Spleen (tissue), 11 donors: ENCODE measurements at regions not wholly inside any gene's neighbourhood (a gene's known extent, or its start where the extent isn't known, plus 50 kb on each side); places are given as distances from the start of the nearest gene placed in this dataset.

Source experiments
- DNase-seq: peaks from one replicate; pipeline ENCODE4 v3.0.0-alpha.2; 2020
- H3K27ac ChIP-seq, 8 donors: fragments of 200-600 bp; sonication (generic) in 7 of 8; 1 replicate in 4 of 8; 2 replicates in 4 of 8; pipeline versions ENCODE4 v1.5.0 to v1.8.0; 2016 to 2021; ENCODE audit warnings: inconsistent platforms in 4 of 8, mild to moderate bottlenecking in 4 of 8, moderate library complexity in 1 of 8
- H3K27me3 ChIP-seq, 7 donors: fragments of 200-600 bp; sonication (generic) in 6 of 7; replicated peaks in 1 of 7; 1 replicate in 4 of 7; 2 replicates in 3 of 7; pipeline versions ENCODE4 v1.5.0 to v1.8.0; 2016 to 2021; ENCODE audit warnings: inconsistent platforms in 3 of 7, mild to moderate bottlenecking in 1 of 7
- H3K36me3 ChIP-seq, 6 donors: fragments of 200-600 bp; sonication (generic) in 5 of 6; 1 replicate in 4 of 6; 2 replicates in 2 of 6; pipeline versions ENCODE4 v1.5.0 to v1.8.0; 2016 to 2021; ENCODE audit warnings: inconsistent platforms in 2 of 6
- H3K4me1 ChIP-seq, 6 donors: fragments of 200-600 bp; sonication (generic) in 5 of 6; 1 replicate in 3 of 6; 2 replicates in 3 of 6; pipeline versions ENCODE4 v1.5.0 to v1.8.0; 2016 to 2021; ENCODE audit warnings: inconsistent platforms in 3 of 6
- H3K4me3 ChIP-seq, 8 donors: fragments of 200-600 bp; sonication (generic) in 7 of 8; 1 replicate in 4 of 8; 2 replicates in 4 of 8; pipeline versions ENCODE4 v1.5.0 to v1.8.0; 2016 to 2021; ENCODE audit warnings: inconsistent platforms in 4 of 8, mild to moderate bottlenecking in 4 of 8, moderate library complexity in 2 of 8
- H3K9me3 ChIP-seq, 8 donors: fragments of 200-600 bp; sonication (generic) in 7 of 8; 1 replicate in 4 of 8; 2 replicates in 4 of 8; pipeline versions ENCODE4 v1.5.0 to v1.8.0; 2016 to 2021; ENCODE audit warnings: inconsistent platforms in 4 of 8
- CTCF ChIP-seq, 11 experiments: fragments of 200-600 bp in 7 of 11; fragments of 450-650 bp in 4 of 11; sonication (generic) in 4 of 11; IDR thresholded peaks in 8 of 11; conservative IDR thresholded peaks in 3 of 11; 1 replicate in 7 of 11; 2 replicates in 4 of 11; pipeline versions ENCODE4 v1.4.0 to v1.8.0; 2016 to 2021; ENCODE audit warnings: antibody characterized with exemption in 11 of 11, inconsistent platforms in 4 of 11, mild to moderate bottlenecking in 1 of 11
- POLR2A ChIP-seq, 3 donors: fragments of 450-650 bp; IDR thresholded peaks; one replicate each; pipeline ENCODE4 v1.5.1; 2017; ENCODE audit warnings: antibody characterized with exemption in 3 of 3, mild to moderate bottlenecking in 1 of 3
- POLR2AphosphoS5 ChIP-seq, 3 donors: sonication (generic); formaldehyde crosslinking; IDR thresholded peaks; one replicate each; pipeline ENCODE4 v1.5.1; 2017; ENCODE audit warnings: antibody characterized with exemption in 3 of 3
- WGBS, 5 donors: extraction: QIAGEN DNeasy Blood & Tissue Kit in 3 of 5; methylation state at CpG; one replicate each; pipeline versions ENCODE4 v1.1.5 to v1.1.7; 2013 to 2018; 5-methylcytosine and 5-hydroxymethylcytosine counted together
- intact Hi-C: fragments of 100-400 bp; cut with DNase I; formaldehyde crosslinking; loops from one replicate; pipeline ENCODE4 v1.15.0; 2023; ENCODE audit warnings: low total_unique reads
- donor health status: healthy with polysubstance abuse.
- donor health status: DM: no; HTN: no; CAD: no; lungs with moderate emphysema.
- donor health status: DM: no; HTN: no; CAD: no.
- donor health status: Bipolar disorder and iron deficiency.
- donor health status: healthy.
- donor health status: DM: no; HTN: no; CAD: no.
- donor health status: DM: yes; HTN: yes; CAD: no.

- TF ChIP-seq POLR2A (IDR thresholded peaks at IDR 0.05) (no peak), CTCF (IDR thresholded peaks at IDR 0.05 in 8 of 11, conservative IDR thresholded peaks at IDR 0.05 in 3 of 11) (no peak), POLR2AphosphoS5 (IDR thresholded peaks at IDR 0.05) (no peak)
- DNase-seq: no peak
- peaks cover 0 to 6% (median 0%) of the 10 kb centered on the region in 8 donors for H3K9me3 ChIP-seq
- WGBS, 5 donors: 71 to 76% (median 73%) methylated on average over 8 of the region's 8 CpGs
- no peaks in the 10 kb centered on the region for H3K4me1 ChIP-seq
- no peak overlapping the region for H3K27ac ChIP-seq
- intact Hi-C loops: no loop called here
- no peaks in the 10 kb centered on the region for H3K27me3 ChIP-seq
- no peak overlapping the region for H3K4me3 ChIP-seq
- H3K36me3 ChIP-seq: no peaks in the 10 kb centered on the region
These were observed 536.5 kb upstream of the GRIA1 start for GRCh38 chr5:152953788-152954483.

GRCh38 chr5:152956943-152957613 is 533.4 kb upstream of the GRIA1 start:
- no peaks in the 10 kb centered on the region for H3K27me3 ChIP-seq
- DNase-seq: no peak
- peaks cover 0 to 6% (median 0%) of the 10 kb centered on the region in 8 donors for H3K9me3 ChIP-seq
- no peak overlapping the region for H3K27ac ChIP-seq
- H3K4me3 ChIP-seq: no peak overlapping the region
- no peak for TF ChIP-seq POLR2A (IDR thresholded peaks at IDR 0.05)
- TF ChIP-seq CTCF (IDR thresholded peaks at IDR 0.05 in 8 of 11, conservative IDR thresholded peaks at IDR 0.05 in 3 of 11): no peak
- no peak for TF ChIP-seq POLR2AphosphoS5 (IDR thresholded peaks at IDR 0.05)
- H3K4me1 ChIP-seq: no peaks in the 10 kb centered on the region
- intact Hi-C loops: no loop called here
- H3K36me3 ChIP-seq: no peaks in the 10 kb centered on the region
- 68 to 82% (median 76%) methylated on average over 2 of the region's 2 CpGs for WGBS, 5 donors

DNA sequence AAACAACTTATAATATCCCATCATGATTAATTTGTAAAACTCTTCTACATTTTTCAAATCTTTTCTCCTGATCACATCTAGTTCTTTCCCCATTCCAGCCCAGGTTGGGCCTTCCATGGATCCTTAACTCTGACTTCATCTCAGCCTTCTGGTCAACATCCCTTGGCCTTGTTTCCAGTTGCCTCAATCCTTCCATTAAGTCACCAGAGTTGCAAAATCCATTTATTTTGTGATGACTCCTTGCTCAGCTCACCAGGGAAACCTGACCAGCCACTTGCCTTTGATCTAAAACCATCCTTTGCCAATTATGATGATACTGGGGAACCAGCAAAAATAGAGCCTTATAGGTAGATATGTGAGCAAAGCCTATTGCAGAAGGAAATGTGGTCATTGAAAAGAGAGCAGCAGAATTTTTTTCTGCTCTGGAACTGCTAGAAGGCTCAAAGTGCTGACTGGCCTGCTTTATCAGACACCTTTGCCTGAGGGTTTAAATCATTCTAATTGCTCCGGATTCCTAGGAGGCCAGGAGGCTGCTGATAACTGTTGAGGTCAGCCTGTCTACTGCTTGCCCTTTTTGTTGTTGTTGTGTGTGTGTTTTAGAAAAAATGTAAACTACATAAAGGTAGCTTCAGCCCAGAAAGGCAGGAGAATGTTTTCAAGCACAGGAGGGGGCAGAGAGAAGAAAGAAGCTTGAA is 512.2 kb upstream of the GRIA1 start:
- Histone ChIP-seq H3K9me3 (peaks cover 0 to 41% (median 24%) of the 10 kb centered on the region in 8 donors), H3K36me3 (no peaks in the 10 kb centered on the region), H3K4me3 (no peak overlapping the region), H3K4me1 (no peaks in the 10 kb centered on the region), H3K27me3 (no peaks in the 10 kb centered on the region), H3K27ac (no peak overlapping the region)
- 45 to 74% (median 56%) methylated on average over 1 of the region's 1 CpG for WGBS, 5 donors
- TF ChIP-seq POLR2AphosphoS5 (IDR thresholded peaks at IDR 0.05) (no peak), POLR2A (IDR thresholded peaks at IDR 0.05) (no peak), CTCF (IDR thresholded peaks at IDR 0.05 in 8 of 11, conservative IDR thresholded peaks at IDR 0.05 in 3 of 11) (no peak)
- DNase-seq: no peak
- intact Hi-C loops: no loop called here

- intact Hi-C loops: no loop called here
- no peak overlapping the region for H3K4me3 ChIP-seq
- H3K27me3 ChIP-seq: no peaks in the 10 kb centered on the region
- no peaks in the 10 kb centered on the region for H3K36me3 ChIP-seq
- no peaks in the 10 kb centered on the region for H3K4me1 ChIP-seq
- TF ChIP-seq CTCF (IDR thresholded peaks at IDR 0.05 in 8 of 11, conservative IDR thresholded peaks at IDR 0.05 in 3 of 11) (no peak), POLR2A (IDR thresholded peaks at IDR 0.05) (no peak), POLR2AphosphoS5 (IDR thresholded peaks at IDR 0.05) (no peak)
- DNase-seq: no peak
- WGBS, 5 donors: 41 to 59% (median 49%) methylated on average over 1 of the region's 1 CpG
- H3K27ac ChIP-seq: no peak overlapping the region
- peaks cover 0 to 8% (median under 1%) of the 10 kb centered on the region in 8 donors for H3K9me3 ChIP-seq
These were observed 503.3 kb upstream of the GRIA1 start for GRCh38 chr5:152987131-152987530.
